ENCODE measurements at regions not wholly inside any gene's neighbourhood (a gene's known extent, or its start where the extent isn't known, plus 50 kb on each side); places are given as distances from the start of the nearest gene placed in this dataset.

DNA sequence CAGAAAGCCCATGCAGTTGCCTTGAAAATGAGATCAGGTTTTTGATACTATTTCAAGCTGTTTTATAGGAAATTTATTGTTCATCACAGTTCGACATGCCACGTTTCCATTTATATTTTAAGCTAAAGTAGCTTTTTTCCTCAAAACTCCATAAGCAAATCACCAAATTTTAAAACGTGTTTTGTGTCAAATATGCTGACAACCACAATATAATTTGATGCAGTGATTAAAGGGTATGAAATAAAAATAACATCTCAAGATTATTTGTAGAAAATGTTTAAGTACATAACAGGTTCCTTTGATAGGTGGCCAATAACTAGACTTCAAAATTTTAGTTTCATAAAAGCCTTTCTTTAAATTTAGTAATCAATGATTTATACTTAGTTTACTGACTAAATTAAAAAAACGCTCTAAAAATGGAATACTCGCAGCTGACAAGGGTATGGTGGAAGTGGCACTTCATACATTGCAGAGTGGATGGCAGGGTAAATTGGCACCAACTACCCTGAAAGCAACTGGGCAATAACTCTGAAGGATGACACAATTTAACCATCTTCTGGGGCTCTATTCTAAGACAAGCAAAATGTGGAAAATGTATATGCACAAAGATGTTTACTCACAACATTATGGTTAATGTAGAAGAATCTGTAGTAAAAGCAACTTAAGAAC is 481.6 kb downstream of the TNS3 start:
- DNase-seq (ENCODE audit: low spot score): no peak
- no peak overlapping the region for H3K4me3 ChIP-seq (ENCODE audit: low read depth, low read length, poor library complexity, severe bottlenecking)
- H3K4me2 ChIP-seq (ENCODE audit: low read length): no peak overlapping the region
- H2AFZ ChIP-seq (ENCODE audit: low read length): no peak overlapping the region; the same call in 1 of the 2 replicates
- ChIA-PET CTCF (ENCODE audit: unreplicated experiment) (interaction anchor here (1.3 kb wide), 1 partner anchor 15 kb away, joined by 5 read pairs; no protein-coding TSS in a partner anchor), POLR2A (interaction anchor here (0.6 to 1.4 kb wide), 3 partner anchors 7 to 25 kb away, joined by 3 to 5 read pairs (median 3); no protein-coding TSS in a partner anchor)
- H3K79me2 ChIP-seq (ENCODE audit: insufficient read depth, low read depth, low read length): no peaks in the 10 kb centered on the region
- intact Hi-C loops (cut with micrococcal nuclease; ENCODE audit: unreplicated experiment): loop anchor here (10.0 kb wide), 1 partner anchor 155 kb away; no protein-coding TSS in a partner anchor
- H3K36me3 ChIP-seq (ENCODE audit: insufficient read depth, low read length): peaks cover 23% of the 10 kb centered on the region
- H3K4me1 ChIP-seq (ENCODE audit: insufficient read depth, low read length, poor library complexity, severe bottlenecking): peaks cover 14% of the 10 kb centered on the region
- no peak overlapping the region for H3K27ac ChIP-seq (ENCODE audit: low read depth, low read length, poor library complexity, severe bottlenecking)
- TF ChIP-seq, protein P1, sequence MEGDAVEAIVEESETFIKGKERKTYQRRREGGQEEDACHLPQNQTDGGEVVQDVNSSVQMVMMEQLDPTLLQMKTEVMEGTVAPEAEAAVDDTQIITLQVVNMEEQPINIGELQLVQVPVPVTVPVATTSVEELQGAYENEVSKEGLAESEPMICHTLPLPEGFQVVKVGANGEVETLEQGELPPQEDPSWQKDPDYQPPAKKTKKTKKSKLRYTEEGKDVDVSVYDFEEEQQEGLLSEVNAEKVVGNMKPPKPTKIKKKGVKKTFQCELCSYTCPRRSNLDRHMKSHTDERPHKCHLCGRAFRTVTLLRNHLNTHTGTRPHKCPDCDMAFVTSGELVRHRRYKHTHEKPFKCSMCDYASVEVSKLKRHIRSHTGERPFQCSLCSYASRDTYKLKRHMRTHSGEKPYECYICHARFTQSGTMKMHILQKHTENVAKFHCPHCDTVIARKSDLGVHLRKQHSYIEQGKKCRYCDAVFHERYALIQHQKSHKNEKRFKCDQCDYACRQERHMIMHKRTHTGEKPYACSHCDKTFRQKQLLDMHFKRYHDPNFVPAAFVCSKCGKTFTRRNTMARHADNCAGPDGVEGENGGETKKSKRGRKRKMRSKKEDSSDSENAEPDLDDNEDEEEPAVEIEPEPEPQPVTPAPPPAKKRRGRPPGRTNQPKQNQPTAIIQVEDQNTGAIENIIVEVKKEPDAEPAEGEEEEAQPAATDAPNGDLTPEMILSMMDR (conservative IDR thresholded peaks at IDR 0.05; ENCODE audit: low read length): no peak
- TF ChIP-seq EZH2phosphoT487 (IDR thresholded peaks at IDR 0.05; ENCODE audit: borderline replicate concordance, low read depth, low read length): no peak
- BruUV-seq (replicated peaks): no TSS peak
- H3K9me3 ChIP-seq (ENCODE audit: low read length): no peaks in the 10 kb centered on the region
- no peaks in the 10 kb centered on the region for H4K20me1 ChIP-seq (ENCODE audit: insufficient read depth, low read length)
- H3K9me2 ChIP-seq (ENCODE audit: insufficient read depth, low read length): no peaks in the 10 kb centered on the region

DNA sequence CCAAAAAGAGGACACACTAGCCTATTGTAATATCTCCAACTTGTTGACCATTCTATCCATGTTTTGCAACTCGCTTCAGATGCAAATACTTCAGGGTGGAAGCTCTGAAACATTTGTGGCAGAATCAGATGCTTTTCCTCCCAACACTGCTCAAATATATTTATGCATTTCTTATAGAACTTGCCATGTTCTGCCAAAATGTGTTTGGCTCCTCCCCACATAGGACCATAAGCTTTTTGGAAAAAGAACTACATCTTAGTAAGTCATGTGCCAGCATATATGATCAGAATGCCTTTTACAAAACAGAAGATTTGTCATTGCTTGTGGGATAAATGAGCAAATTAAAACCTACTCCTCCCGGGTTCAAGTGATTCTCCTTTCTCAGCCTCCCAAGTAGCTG is 484.5 kb downstream of the TNS3 start:
- H3K79me2 ChIP-seq (ENCODE audit: insufficient read depth, low read depth, low read length): no peaks in the 10 kb centered on the region
- BruUV-seq (replicated peaks): no TSS peak
- H3K4me1 ChIP-seq (ENCODE audit: insufficient read depth, low read length, poor library complexity, severe bottlenecking): peaks cover 12% of the 10 kb centered on the region
- H3K4me3 ChIP-seq (ENCODE audit: low read depth, low read length, poor library complexity, severe bottlenecking): no peak overlapping the region
- no peak for DNase-seq (ENCODE audit: low spot score)
- H3K9me3 ChIP-seq (ENCODE audit: low read length): no peaks in the 10 kb centered on the region; the same call in 1 of the 2 replicates
- intact Hi-C loops (cut with micrococcal nuclease; ENCODE audit: unreplicated experiment): no loop called here
- TF ChIP-seq EZH2phosphoT487 (IDR thresholded peaks at IDR 0.05; ENCODE audit: borderline replicate concordance, low read depth, low read length): no peak
- TF ChIP-seq, protein P1 (conservative IDR thresholded peaks at IDR 0.05; ENCODE audit: low read length): no peak
- POLR2A ChIA-PET: no interaction called here
- no peaks in the 10 kb centered on the region for H3K9me2 ChIP-seq (ENCODE audit: insufficient read depth, low read length)
- no peak overlapping the region for H3K4me2 ChIP-seq (ENCODE audit: low read length)
- H3K27ac ChIP-seq (ENCODE audit: low read depth, low read length, poor library complexity, severe bottlenecking): no peak overlapping the region
- peaks cover 31% of the 10 kb centered on the region for H3K36me3 ChIP-seq (ENCODE audit: insufficient read depth, low read length)
- no peaks in the 10 kb centered on the region for H4K20me1 ChIP-seq (ENCODE audit: insufficient read depth, low read length)
- no peak overlapping the region for H2AFZ ChIP-seq (ENCODE audit: low read length)
- CTCF ChIA-PET (ENCODE audit: unreplicated experiment): no interaction called here

DNA sequence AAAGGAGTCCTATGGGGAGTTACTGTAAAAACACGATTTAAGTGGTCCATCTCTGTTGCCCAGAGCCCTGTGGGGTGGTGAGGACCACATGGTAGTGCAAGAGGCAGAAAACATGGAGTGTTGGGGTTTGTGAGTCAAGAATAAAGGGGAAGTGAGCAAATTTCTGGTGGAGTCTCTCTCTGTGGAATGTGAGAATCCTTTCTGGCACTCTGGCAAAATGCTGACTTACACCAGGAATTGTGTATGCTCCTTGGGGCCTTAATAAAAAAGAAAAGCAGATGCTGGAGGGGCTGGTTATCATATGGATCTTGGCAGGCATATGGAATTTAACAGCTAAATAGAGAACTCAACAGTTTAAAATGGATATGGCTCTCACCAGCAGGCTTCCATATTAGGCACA is 486.0 kb downstream of the TNS3 start:
- TF ChIP-seq, protein P1 (conservative IDR thresholded peaks at IDR 0.05; ENCODE audit: low read length): no peak
- TF ChIP-seq EZH2phosphoT487 (IDR thresholded peaks at IDR 0.05; ENCODE audit: borderline replicate concordance, low read depth, low read length): no peak
- Histone ChIP-seq H3K9me2 (ENCODE audit: insufficient read depth, low read length) (no peaks in the 10 kb centered on the region), H3K36me3 (ENCODE audit: insufficient read depth, low read length) (peaks cover 25% of the 10 kb centered on the region), H3K9me3 (ENCODE audit: low read length) (no peaks in the 10 kb centered on the region; the same call in 1 of the 2 replicates), H4K20me1 (ENCODE audit: insufficient read depth, low read length) (no peaks in the 10 kb centered on the region), H3K79me2 (ENCODE audit: insufficient read depth, low read depth, low read length) (no peaks in the 10 kb centered on the region), H3K27ac (ENCODE audit: low read depth, low read length, poor library complexity, severe bottlenecking) (no peak overlapping the region), H3K4me3 (ENCODE audit: low read depth, low read length, poor library complexity, severe bottlenecking) (no peak overlapping the region), H3K4me2 (ENCODE audit: low read length) (no peak overlapping the region), H2AFZ (ENCODE audit: low read length) (no peak overlapping the region), H3K4me1 (ENCODE audit: insufficient read depth, low read length, poor library complexity, severe bottlenecking) (peaks cover 6% of the 10 kb centered on the region)
- no peak for DNase-seq (ENCODE audit: low spot score)
- ChIA-PET CTCF (ENCODE audit: unreplicated experiment) (no interaction called here), POLR2A (interaction anchor here (0.6 kb wide), 1 partner anchor 1256 kb away, joined by 3 read pairs; no protein-coding TSS in a partner anchor)
- BruUV-seq (replicated peaks): no TSS peak
- intact Hi-C loops (cut with micrococcal nuclease; ENCODE audit: unreplicated experiment): no loop called here
